AG09319 (cell line): ENCODE measurements at regions not wholly inside any gene's neighbourhood (a gene's known extent, or its start where the extent isn't known, plus 50 kb on each side); places are given as distances from the start of the nearest gene placed in this dataset.

ENCODE experiments used
- DNase-seq: peaks from one replicate; pipeline ENCODE4 v3.0.0-alpha.2; 2010; ENCODE audit warnings: low read depth; ENCODE audit errors: extremely low read depth
- TF ChIP-seq, protein P1 (sequence below): IDR thresholded peaks from 2 replicates; pipeline ENCODE4 v1.5.1; 2011; ENCODE audit warnings: low read depth, mild to moderate bottlenecking, inconsistent platforms, low read length, moderate library complexity

DNA sequence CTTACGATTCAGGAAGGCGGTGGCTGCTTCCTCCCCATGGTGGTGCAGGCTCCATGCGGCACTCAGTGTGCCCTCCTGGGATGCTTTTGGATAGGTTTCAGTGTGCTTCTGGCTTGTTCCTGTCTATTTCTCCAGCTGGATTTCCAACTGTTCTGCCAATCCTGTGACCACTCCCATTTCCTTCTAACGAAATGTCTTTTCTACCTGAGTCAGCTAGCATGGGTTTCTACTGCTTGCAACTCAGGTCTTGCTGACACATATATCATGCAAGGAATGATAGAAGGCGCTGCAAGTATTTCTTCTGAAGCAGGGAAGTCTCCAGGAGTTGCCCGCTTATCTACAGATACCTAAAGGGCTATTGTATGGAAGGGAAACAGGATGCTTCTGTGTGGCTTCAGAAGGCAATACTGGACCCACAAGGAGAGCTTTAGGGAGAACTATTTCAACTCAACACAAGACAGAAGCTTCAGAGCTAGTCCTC is 244.4 kb downstream of the OPA1 start:
- TF ChIP-seq, protein P1, sequence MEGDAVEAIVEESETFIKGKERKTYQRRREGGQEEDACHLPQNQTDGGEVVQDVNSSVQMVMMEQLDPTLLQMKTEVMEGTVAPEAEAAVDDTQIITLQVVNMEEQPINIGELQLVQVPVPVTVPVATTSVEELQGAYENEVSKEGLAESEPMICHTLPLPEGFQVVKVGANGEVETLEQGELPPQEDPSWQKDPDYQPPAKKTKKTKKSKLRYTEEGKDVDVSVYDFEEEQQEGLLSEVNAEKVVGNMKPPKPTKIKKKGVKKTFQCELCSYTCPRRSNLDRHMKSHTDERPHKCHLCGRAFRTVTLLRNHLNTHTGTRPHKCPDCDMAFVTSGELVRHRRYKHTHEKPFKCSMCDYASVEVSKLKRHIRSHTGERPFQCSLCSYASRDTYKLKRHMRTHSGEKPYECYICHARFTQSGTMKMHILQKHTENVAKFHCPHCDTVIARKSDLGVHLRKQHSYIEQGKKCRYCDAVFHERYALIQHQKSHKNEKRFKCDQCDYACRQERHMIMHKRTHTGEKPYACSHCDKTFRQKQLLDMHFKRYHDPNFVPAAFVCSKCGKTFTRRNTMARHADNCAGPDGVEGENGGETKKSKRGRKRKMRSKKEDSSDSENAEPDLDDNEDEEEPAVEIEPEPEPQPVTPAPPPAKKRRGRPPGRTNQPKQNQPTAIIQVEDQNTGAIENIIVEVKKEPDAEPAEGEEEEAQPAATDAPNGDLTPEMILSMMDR, result no peak

DNA sequence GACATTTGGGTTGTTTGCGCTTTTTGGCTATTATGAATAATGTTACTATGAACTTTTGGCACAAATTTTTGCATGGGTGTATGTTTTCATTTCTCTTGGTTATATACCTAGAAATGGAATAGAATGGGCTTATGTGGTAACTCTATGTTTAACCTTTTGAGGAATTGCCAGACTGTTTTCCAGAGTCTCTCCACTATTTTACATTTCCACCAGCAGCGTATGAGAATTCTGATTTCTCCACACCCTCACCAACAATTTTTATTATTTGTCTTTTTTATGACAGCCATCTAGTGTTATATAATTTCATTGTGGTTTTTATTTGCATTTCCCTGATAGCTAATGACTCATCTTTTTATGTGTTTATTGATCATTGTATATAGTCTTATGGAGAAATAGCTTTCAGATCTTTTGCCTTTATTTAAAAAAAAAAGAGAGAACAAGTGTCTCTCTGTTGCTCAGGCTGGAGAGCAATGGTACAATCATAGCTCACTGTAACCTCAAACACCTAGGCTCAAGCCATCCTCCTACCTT is 247.2 kb downstream of the OPA1 start:
- no peak for DNase-seq
- TF ChIP-seq, protein P1, result no peak

More for the DNA sequence above, 244.4 kb downstream of the OPA1 start:
- DNase-seq, result no peak

DNA sequence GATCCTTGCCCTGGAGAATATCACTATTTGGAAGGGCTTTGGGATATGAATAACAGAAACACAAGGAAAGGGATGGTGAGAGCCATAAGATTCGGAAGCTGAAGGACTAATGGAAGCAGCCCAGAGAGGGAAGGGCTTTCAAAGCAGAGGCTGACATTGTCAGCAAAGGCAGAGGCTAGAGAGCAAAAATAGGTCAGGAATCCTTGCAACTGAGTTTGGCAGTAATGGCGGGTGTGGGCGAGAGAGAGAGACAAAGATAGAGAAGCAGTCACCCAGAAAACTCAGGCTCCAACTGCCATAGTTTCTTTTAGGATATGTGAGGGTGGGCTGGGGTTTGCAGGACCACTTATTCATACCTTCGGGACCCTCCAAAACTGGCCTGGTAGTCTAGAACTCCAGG is 248.6 kb downstream of the OPA1 start:
- DNase-seq, result no peak
- TF ChIP-seq, protein P1, result no peak

DNA sequence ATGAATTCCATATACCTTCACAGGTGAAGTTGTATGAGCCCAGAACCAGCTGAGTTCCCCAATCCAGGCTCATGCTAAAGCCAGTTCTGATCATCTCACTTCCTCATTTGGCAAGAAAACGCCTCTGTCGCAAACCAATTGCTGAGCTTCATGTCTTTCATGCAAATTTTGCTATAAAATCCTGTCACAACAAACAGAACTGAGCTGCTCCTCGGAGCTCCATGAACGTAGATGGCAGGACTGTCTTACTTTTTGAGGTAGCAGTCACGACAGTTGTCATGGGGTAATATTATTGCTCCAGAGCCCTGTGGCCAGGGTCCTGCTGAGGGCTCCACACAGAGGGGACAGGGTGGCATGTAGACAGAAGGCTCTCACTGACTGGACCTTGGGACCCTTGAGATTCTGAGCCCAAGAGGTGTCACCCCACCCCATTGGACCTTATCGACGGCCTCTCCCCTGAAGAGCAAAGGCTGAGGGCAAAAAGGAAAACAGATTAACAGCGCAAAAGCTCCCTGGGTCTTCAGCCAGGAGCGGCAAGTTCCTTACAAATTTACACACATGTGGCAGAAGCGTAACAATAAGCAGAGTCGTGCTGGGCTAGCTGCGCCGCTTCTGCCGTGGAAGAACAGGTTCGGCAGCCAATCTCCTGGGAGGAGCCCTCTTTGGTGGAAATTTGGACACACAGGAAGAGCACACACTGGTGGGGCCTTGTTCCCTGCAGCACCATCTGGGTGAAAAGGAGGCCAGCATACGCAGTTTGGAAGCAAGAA is 249.2 kb downstream of the OPA1 start:
- TF ChIP-seq, protein P1, result no peak
- DNase-seq, result no peak

DNA sequence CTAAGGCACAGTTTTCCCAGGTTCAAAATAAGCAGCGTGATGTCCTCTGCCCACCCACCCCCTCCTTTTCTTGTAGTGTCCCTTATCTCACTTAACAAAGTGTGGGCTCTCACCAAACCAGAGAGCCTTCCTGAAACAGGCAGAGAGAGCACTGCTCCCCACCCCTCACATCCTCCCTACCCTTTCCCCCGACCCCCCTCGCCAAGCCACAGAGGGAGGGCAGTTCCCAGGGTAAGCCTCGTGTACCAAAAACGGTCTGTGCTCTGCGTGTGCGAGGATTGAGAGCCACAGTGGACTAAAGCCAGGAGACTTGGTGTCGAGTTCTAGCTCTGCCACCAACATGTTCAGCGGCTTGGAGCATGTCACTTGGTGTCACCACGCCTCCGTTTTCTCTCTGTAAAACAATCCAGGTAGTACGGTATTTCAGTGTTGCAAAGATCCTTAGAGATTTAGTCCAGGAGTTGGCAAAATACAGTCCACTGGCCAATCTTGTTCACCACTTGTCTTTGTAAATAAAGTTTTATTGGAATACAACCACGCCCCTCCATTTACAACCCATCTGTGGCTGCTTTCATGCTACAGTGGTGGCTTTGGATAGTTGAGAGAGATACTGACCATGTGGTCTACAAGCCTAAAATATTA is 249.9 kb downstream of the OPA1 start:
- DNase-seq, result no peak
- TF ChIP-seq, protein P1, result no peak

DNA sequence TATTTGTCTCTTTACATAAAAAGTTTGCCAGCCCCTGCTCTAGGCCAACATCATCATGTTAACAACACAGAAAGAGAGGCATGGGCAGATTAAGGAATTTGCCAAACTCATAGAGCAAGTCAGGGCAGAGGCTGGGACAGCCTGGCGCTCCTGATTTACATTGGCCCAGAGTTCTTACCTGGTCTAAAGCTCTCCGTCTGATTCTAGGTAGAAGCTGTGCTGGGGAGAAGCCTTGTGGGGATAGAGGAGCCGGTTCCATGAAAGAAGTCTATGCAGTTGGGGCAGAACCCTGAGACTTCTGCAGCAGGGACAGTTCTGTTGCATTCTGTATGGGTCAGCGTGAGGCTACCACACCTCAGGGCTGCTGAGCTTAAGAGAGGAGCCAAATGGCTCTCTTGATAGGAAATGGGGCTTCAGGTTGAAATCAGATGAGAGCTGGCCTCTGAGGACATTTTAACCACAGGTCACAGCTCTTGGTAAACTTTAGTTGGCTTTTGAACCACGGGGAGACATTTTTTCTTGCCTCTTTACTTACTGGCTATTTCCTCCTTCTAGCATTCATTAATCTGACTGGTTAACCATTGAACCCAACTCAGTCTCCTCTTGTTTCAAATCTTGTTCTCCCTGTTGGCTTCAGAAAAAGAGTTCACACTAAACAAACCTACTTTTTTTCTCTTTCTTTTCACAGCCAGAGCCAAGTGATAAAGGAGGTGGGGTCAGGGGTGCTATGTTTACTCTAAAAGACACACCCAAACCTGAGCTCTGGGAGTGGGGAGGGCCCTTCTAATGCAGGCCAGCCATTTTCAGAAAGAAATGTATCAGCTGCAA is 250.7 kb downstream of the OPA1 start:
- no peak for DNase-seq

More for the DNA sequence above, 250.7 kb downstream of the OPA1 start:
- TF ChIP-seq, protein P1, result no peak
